CD4-positive, alpha-beta T cell (primary cell): ENCODE measurements at regions not wholly inside any gene's neighbourhood (a gene's known extent, or its start where the extent isn't known, plus 50 kb on each side); places are given as distances from the start of the nearest gene placed in this dataset.

Experiments used
- ATAC-seq: fragments of 200-7000 bp; cut with Tn5 transposase; one replicate; pipeline ENCODE4 v1.10.0; 2022; ENCODE audit warnings: mild to moderate bottlenecking; ENCODE audit not compliant: poor library complexity
- CTCF ChIA-PET: fragments of 350-600 bp; sonication (Branson Sonifier 250); formaldehyde crosslinking; loops from one replicate; lab custom pipeline; 2021; ENCODE audit warnings: antibody characterized with exemption, inconsistent platforms; lab: Charles Lee
- POLR2A ChIA-PET: fragments of 350-600 bp; sonication (Branson Sonifier 250); formaldehyde crosslinking; loops from one replicate; lab custom pipeline; 2021; ENCODE audit warnings: antibody characterized with exemption, inconsistent platforms; lab: Charles Lee
- DNase-seq, 14 experiments: peaks; one replicate each; pipeline ENCODE4 v3.0.0-alpha.2; 2013 to 2020; ENCODE audit warnings: mixed read lengths in 2 of 14
- H3K27ac ChIP-seq, 2 donors: one replicate each; pipeline versions ENCODE4 v1.5.1 to v1.7.0; 2013; ENCODE audit warnings: low read length in 2 of 2, low read depth in 1 of 2, mild to moderate bottlenecking in 1 of 2
- H3K27me3 ChIP-seq, 2 experiments: 1 replicate in 1 of 2; 2 replicates in 1 of 2; pipeline versions ENCODE4 v1.6.1 to v1.7.0; 2013; ENCODE audit warnings: low read length in 2 of 2, control low read depth in 1 of 2, mild to moderate bottlenecking in 1 of 2, moderate library complexity in 1 of 2; ENCODE audit not compliant: insufficient read depth in 2 of 2, control insufficient read depth in 1 of 2
- H3K36me3 ChIP-seq: one replicate; pipeline ENCODE4 v1.6.1; 2013; ENCODE audit warnings: low read length, control low read depth; ENCODE audit not compliant: insufficient read depth
- H3K4me1 ChIP-seq: one replicate; pipeline ENCODE4 v1.6.1; 2013; ENCODE audit warnings: low read length, control low read depth; ENCODE audit not compliant: insufficient read depth
- H3K4me3 ChIP-seq: one replicate; pipeline ENCODE4 v1.5.1; 2013; ENCODE audit warnings: mild to moderate bottlenecking, low read length, moderate library complexity
- H3K9me3 ChIP-seq, 2 experiments: 1 replicate in 1 of 2; 2 replicates in 1 of 2; pipeline versions ENCODE4 v1.6.1 to v1.7.0; 2013; ENCODE audit warnings: low read length in 2 of 2, mild to moderate bottlenecking in 2 of 2, control low read depth in 1 of 2, moderate library complexity in 1 of 2; ENCODE audit not compliant: control insufficient read depth in 1 of 2, insufficient read depth in 1 of 2
- H3K27ac Mint-ChIP-seq: one replicate; pipeline ENCODE4 v1.8.0; 2020; ENCODE audit warnings: mixed read lengths
- H3K27me3 Mint-ChIP-seq: one replicate; pipeline ENCODE4 v1.8.0; 2021; ENCODE audit warnings: mixed read lengths
- H3K36me3 Mint-ChIP-seq: one replicate; pipeline ENCODE4 v1.8.0; 2021; ENCODE audit warnings: low read depth, mixed read lengths
- H3K4me1 Mint-ChIP-seq: one replicate; pipeline ENCODE4 v1.8.0; 2021; ENCODE audit warnings: low read depth, mixed read lengths
- H3K4me3 Mint-ChIP-seq: one replicate; pipeline ENCODE4 v1.8.0; 2020; ENCODE audit warnings: mild to moderate bottlenecking, mixed read lengths
- H3K9me3 Mint-ChIP-seq: one replicate; pipeline ENCODE4 v1.8.0; 2020; ENCODE audit warnings: mixed read lengths
- intact Hi-C, 2 experiments: fragments of 100-400 bp; cut with DNase I in 1 of 2; cut with micrococcal nuclease in 1 of 2; formaldehyde crosslinking; loops; one replicate each; pipeline versions ENCODE4 v1.15.1 to v1.9.0; 2023 to 2025; cut with DNase I, micrococcal nuclease
- TF ChIP-seq, protein P1 (sequence below): fragments of 200-600 bp; IDR thresholded peaks from one replicate; pipeline ENCODE4 v1.8.0; 2022; ENCODE audit warnings: antibody characterized with exemption, mild to moderate bottlenecking

DNA sequence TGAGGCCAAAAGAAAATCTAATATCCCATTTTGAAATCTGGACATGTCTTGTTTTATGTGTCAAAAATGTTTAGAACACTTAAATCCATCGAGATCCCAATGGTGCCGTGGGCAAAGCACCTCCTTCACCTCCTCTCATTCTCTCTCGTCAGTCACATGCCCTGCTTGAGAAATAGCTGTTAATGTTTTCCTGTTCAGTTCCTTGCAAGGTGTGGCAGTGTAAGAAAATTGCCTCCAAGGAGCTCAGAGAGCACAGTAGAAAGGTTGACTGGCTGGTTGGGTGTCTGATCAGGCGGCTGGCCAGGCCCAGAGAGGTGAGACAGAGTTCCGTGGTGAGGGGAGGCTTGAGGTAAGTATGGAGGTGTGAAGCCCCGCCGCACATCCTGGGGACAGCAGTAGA, 210.2 kb downstream of the TSN start:
- TF ChIP-seq, protein P1, sequence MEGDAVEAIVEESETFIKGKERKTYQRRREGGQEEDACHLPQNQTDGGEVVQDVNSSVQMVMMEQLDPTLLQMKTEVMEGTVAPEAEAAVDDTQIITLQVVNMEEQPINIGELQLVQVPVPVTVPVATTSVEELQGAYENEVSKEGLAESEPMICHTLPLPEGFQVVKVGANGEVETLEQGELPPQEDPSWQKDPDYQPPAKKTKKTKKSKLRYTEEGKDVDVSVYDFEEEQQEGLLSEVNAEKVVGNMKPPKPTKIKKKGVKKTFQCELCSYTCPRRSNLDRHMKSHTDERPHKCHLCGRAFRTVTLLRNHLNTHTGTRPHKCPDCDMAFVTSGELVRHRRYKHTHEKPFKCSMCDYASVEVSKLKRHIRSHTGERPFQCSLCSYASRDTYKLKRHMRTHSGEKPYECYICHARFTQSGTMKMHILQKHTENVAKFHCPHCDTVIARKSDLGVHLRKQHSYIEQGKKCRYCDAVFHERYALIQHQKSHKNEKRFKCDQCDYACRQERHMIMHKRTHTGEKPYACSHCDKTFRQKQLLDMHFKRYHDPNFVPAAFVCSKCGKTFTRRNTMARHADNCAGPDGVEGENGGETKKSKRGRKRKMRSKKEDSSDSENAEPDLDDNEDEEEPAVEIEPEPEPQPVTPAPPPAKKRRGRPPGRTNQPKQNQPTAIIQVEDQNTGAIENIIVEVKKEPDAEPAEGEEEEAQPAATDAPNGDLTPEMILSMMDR = no peak
- intact Hi-C loops = no loop called here
- Histone ChIP-seq H3K36me3 (no peaks in the 10 kb centered on the region), H3K27ac (no peak overlapping the region), H3K27me3 (no peaks in the 10 kb centered on the region), H3K9me3 (no peaks in the 10 kb centered on the region), H3K4me3 (no peak overlapping the region), H3K4me1 (no peaks in the 10 kb centered on the region)
- ChIA-PET POLR2A (no interaction called here), CTCF (no interaction called here)
- H3K36me3 Mint-ChIP-seq = no peaks in the 10 kb centered on the region
- H3K27me3 Mint-ChIP-seq = peaks cover 9% of the 10 kb centered on the region
- H3K9me3 Mint-ChIP-seq = no peaks in the 10 kb centered on the region
- no peak for ATAC-seq
- no peaks in the 10 kb centered on the region for H3K4me1 Mint-ChIP-seq
- no peak for DNase-seq
- H3K27ac Mint-ChIP-seq = no peak overlapping the region
- H3K4me3 Mint-ChIP-seq = no peak overlapping the region

DNA sequence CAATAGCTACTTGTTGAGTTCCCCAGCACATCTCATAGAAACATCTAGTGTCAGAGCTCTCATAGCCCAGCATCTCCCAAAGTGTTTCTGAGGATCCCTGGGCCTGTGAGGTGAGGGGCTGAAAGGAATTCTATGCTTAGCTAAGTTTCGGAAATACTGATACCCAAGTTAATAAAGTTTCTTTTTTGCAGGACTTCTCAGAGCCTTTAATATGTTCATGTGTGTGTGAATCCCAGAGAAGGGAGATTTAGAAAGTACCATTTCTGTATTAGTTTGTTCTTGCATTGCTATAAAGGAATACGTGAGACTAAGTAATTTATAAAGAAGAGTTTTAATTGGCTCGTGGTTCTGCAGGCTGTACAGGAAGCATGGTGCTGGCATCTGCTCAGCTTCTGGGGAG, 211.2 kb downstream of the TSN start:
- peaks cover 13% of the 10 kb centered on the region for H3K27me3 Mint-ChIP-seq
- H3K4me3 Mint-ChIP-seq = no peak overlapping the region
- TF ChIP-seq, protein P1 = no peak
- H3K27me3 ChIP-seq = no peaks in the 10 kb centered on the region
- H3K36me3 ChIP-seq = no peaks in the 10 kb centered on the region
- no peaks in the 10 kb centered on the region for H3K9me3 Mint-ChIP-seq
- no peak for DNase-seq
- H3K4me1 ChIP-seq = no peaks in the 10 kb centered on the region
- no peaks in the 10 kb centered on the region for H3K9me3 ChIP-seq
- no peaks in the 10 kb centered on the region for H3K4me1 Mint-ChIP-seq
- ATAC-seq = no peak
- no peak overlapping the region for H3K27ac ChIP-seq
- ChIA-PET CTCF (no interaction called here), POLR2A (no interaction called here)
- no peak overlapping the region for H3K4me3 ChIP-seq
- H3K36me3 Mint-ChIP-seq = no peaks in the 10 kb centered on the region
- no peak overlapping the region for H3K27ac Mint-ChIP-seq
- intact Hi-C loops = no loop called here

DNA sequence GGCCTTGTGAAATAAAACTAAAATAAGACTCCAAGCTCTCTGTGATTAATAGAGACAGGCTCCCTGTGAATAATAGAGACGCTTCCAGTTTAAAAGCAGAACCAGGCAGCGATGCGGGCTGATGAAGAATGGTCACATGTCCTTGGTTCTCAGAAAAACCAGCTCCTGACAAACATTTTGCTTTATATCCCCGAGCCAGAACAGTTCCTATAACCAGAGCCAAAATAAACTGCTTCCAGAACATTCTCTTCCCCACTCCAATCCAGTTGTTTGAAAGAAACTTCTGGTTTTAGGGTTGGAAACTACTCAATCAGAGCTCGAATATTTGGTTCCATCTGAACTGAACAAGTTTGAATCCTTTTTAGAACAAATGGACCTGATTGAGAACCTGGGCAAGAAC, 213.7 kb downstream of the TSN start:
- H3K36me3 Mint-ChIP-seq = no peaks in the 10 kb centered on the region
- no peak for DNase-seq
- H3K27ac Mint-ChIP-seq = no peak overlapping the region
- H3K4me3 Mint-ChIP-seq = no peak overlapping the region
- no peak for ATAC-seq
- ChIA-PET POLR2A (no interaction called here), CTCF (no interaction called here)
- H3K4me3 ChIP-seq = no peak overlapping the region
- no peaks in the 10 kb centered on the region for H3K36me3 ChIP-seq
- no peaks in the 10 kb centered on the region for H3K9me3 Mint-ChIP-seq
- no peaks in the 10 kb centered on the region for H3K4me1 ChIP-seq
- H3K27ac ChIP-seq = no peak overlapping the region
- H3K27me3 Mint-ChIP-seq = peaks cover 9% of the 10 kb centered on the region
- intact Hi-C loops = no loop called here
- TF ChIP-seq, protein P1 = no peak
- H3K4me1 Mint-ChIP-seq = no peaks in the 10 kb centered on the region
- H3K27me3 ChIP-seq = peaks cover 0 to 7% of the 10 kb centered on the region in 2 experiments
- no peaks in the 10 kb centered on the region for H3K9me3 ChIP-seq
